ENCODE measurements at regions not wholly inside any gene's neighbourhood (a gene's known extent, or its start where the extent isn't known, plus 50 kb on each side); places are given as distances from the start of the nearest gene placed in this dataset.

- no peak for DNase-seq (ENCODE audit: low read depth, low spot score)
These were observed 74.3 kb downstream of the SYNE3 start for GRCh38 chr14:95442016-95442632.

- DNase-seq (ENCODE audit: low read depth, low spot score), result no peak
These were observed 75.5 kb downstream of the SYNE3 start for GRCh38 chr14:95440951-95441350.

GRCh38 chr14:95440496-95440895, 76.0 kb downstream of the SYNE3 start:
- no peak for DNase-seq (ENCODE audit: low read depth, low spot score)

GRCh38 chr14:95439881-95440280, 76.6 kb downstream of the SYNE3 start:
- no peak for DNase-seq (ENCODE audit: low read depth, low spot score)

GRCh38 chr14:95437715-95438114, 78.7 kb downstream of the SYNE3 start:
- DNase-seq (ENCODE audit: low read depth, low spot score), result no peak

- DNase-seq (ENCODE audit: low read depth, low spot score), result no peak
These were observed 80.1 kb downstream of the SYNE3 start for GRCh38 chr14:95436354-95436753.

- DNase-seq (ENCODE audit: low read depth, low spot score), result no peak
These were observed 82.3 kb downstream of the SYNE3 start for GRCh38 chr14:95434121-95434520.

- no peak for DNase-seq (ENCODE audit: low read depth, low spot score)
These were observed 83.4 kb downstream of the SYNE3 start for GRCh38 chr14:95433094-95433478.

- DNase-seq (ENCODE audit: low read depth, low spot score), result no peak
These were observed 84.0 kb downstream of the SYNE3 start for GRCh38 chr14:95432144-95433093.

- DNase-seq (ENCODE audit: low read depth, low spot score), result no peak
These were observed 85.0 kb downstream of the SYNE3 start for GRCh38 chr14:95431199-95432143.

GRCh38 chr14:95428557-95428956, 87.9 kb downstream of the SYNE3 start:
- no peak for DNase-seq (ENCODE audit: low read depth, low spot score)

- no peak for DNase-seq (ENCODE audit: low read depth, low spot score)
These were observed 90.4 kb downstream of the SYNE3 start for GRCh38 chr14:95426116-95426475.

GRCh38 chr14:95425369-95426115, 90.9 kb downstream of the SYNE3 start:
- no peak for DNase-seq (ENCODE audit: low read depth, low spot score)

- DNase-seq (ENCODE audit: low read depth, low spot score), result no peak
These were observed 91.9 kb downstream of the SYNE3 start for GRCh38 chr14:95424529-95424928.

- no peak for DNase-seq (ENCODE audit: low read depth, low spot score)
These were observed 94.7 kb downstream of the SYNE3 start for GRCh38 chr14:95421741-95422140.

GRCh38 chr14:95420060-95420459, 96.4 kb downstream of the SYNE3 start:
- DNase-seq (ENCODE audit: low read depth, low spot score), result no peak

GRCh38 chr14:95419569-95419968, 96.9 kb downstream of the SYNE3 start:
- no peak for DNase-seq (ENCODE audit: low read depth, low spot score)

- no peak for DNase-seq (ENCODE audit: low read depth, low spot score)
These were observed 97.6 kb downstream of the SYNE3 start for GRCh38 chr14:95418858-95419257.

GRCh38 chr14:95417492-95417891, 97.8 kb upstream of the CLMN start:
- DNase-seq (ENCODE audit: low read depth, low spot score), result no peak

- DNase-seq (ENCODE audit: low read depth, low spot score), result no peak
These were observed 96.3 kb upstream of the CLMN start for GRCh38 chr14:95415993-95416392.

All from activated naive CD8-positive, alpha-beta T cell treated with anti-CD3 and anti-CD28 coated beads, Interleukin-2, amount 50 U/mL, for 16 hours (primary cell).